ENCODE measurements at regions not wholly inside any gene's neighbourhood (a gene's known extent, or its start where the extent isn't known, plus 50 kb on each side); places are given as distances from the start of the nearest gene placed in this dataset.

DNA sequence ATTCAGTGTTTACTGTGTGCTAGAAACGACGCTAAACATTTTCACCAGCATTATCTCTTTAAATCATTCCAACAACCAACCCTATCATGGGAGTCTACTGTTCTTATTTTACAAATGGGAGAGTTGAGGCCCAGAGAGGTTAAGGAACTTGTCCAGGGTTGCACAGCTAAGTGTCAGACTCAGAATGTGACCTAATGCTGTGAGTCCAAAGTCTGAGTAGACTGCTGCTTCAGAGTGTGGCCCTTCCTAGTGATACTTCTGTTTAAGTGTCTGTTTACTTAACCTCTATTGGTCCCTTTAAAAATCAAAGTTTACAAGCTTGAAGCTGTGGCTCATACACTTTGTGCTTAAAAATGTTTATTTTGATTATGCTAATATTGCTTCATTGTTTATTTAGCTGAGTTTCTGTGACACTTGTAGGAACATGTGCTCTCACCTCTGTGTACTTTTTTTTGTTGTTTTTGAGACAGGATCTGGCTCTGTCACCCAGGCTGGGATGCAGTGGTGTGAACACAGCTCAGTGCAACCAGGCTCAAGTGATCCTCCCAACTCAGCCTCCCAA is 84.4 kb upstream of the SYPL1 start:
- Histone ChIP-seq H3K36me3 (no peaks in the 10 kb centered on the region), H3K9me3 (no peaks in the 10 kb centered on the region), H3K27me3 (peaks cover 30% of the 10 kb centered on the region), H3K4me3 (ENCODE audit: low read depth, low read length) (no peak overlapping the region), H3K4me1 (no peaks in the 10 kb centered on the region)
- no peak for DNase-seq
- TF ChIP-seq, protein P1, sequence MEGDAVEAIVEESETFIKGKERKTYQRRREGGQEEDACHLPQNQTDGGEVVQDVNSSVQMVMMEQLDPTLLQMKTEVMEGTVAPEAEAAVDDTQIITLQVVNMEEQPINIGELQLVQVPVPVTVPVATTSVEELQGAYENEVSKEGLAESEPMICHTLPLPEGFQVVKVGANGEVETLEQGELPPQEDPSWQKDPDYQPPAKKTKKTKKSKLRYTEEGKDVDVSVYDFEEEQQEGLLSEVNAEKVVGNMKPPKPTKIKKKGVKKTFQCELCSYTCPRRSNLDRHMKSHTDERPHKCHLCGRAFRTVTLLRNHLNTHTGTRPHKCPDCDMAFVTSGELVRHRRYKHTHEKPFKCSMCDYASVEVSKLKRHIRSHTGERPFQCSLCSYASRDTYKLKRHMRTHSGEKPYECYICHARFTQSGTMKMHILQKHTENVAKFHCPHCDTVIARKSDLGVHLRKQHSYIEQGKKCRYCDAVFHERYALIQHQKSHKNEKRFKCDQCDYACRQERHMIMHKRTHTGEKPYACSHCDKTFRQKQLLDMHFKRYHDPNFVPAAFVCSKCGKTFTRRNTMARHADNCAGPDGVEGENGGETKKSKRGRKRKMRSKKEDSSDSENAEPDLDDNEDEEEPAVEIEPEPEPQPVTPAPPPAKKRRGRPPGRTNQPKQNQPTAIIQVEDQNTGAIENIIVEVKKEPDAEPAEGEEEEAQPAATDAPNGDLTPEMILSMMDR (IDR thresholded peaks at IDR 0.05; ENCODE audit: low read depth, low read length): no peak

- TF ChIP-seq, protein P1 (IDR thresholded peaks at IDR 0.05; ENCODE audit: low read depth, low read length): no peak
- DNase-seq: no peak
- Histone ChIP-seq H3K27me3 (peaks cover 52% of the 10 kb centered on the region), H3K4me3 (ENCODE audit: low read depth, low read length) (no peak overlapping the region), H3K36me3 (no peaks in the 10 kb centered on the region), H3K9me3 (no peaks in the 10 kb centered on the region), H3K4me1 (no peaks in the 10 kb centered on the region)
These were observed 81.5 kb upstream of the SYPL1 start for GRCh38 chr7:106193661-106194060.

- Histone ChIP-seq H3K4me3 (ENCODE audit: low read depth, low read length) (no peak overlapping the region), H3K27me3 (peaks cover 61% of the 10 kb centered on the region), H3K4me1 (no peaks in the 10 kb centered on the region), H3K9me3 (no peaks in the 10 kb centered on the region), H3K36me3 (no peaks in the 10 kb centered on the region)
- TF ChIP-seq, protein P1 (IDR thresholded peaks at IDR 0.05; ENCODE audit: low read depth, low read length): no peak
- DNase-seq: no peak
These were observed 78.6 kb upstream of the SYPL1 start for GRCh38 chr7:106190589-106191330.

GRCh38 chr7:106187613-106188350 is 75.7 kb upstream of the SYPL1 start:
- Histone ChIP-seq H3K36me3 (no peaks in the 10 kb centered on the region), H3K9me3 (no peaks in the 10 kb centered on the region), H3K4me1 (no peaks in the 10 kb centered on the region), H3K27me3 (peaks cover 44% of the 10 kb centered on the region), H3K4me3 (ENCODE audit: low read depth, low read length) (no peak overlapping the region)
- no peak for DNase-seq
- TF ChIP-seq, protein P1 (IDR thresholded peaks at IDR 0.05; ENCODE audit: low read depth, low read length): no peak

GRCh38 chr7:106185719-106186118 is 73.6 kb upstream of the SYPL1 start:
- H3K4me1 ChIP-seq: no peaks in the 10 kb centered on the region
- TF ChIP-seq, protein P1 (IDR thresholded peaks at IDR 0.05; ENCODE audit: low read depth, low read length): no peak
- no peaks in the 10 kb centered on the region for H3K36me3 ChIP-seq

More at GRCh38 chr7:106185719-106186118, 73.6 kb upstream of the SYPL1 start:
- H3K9me3 ChIP-seq: no peaks in the 10 kb centered on the region
- H3K4me3 ChIP-seq (ENCODE audit: low read depth, low read length): no peak overlapping the region
- H3K27me3 ChIP-seq: peaks cover 28% of the 10 kb centered on the region
- DNase-seq: no peak
